Midbrain (tissue), 1 donor: ENCODE measurements at regions not wholly inside any gene's neighbourhood (a gene's known extent, or its start where the extent isn't known, plus 50 kb on each side); places are given as distances from the start of the nearest gene placed in this dataset.
"Not testable (repeated sequence)": the region's sequence is repeated elsewhere in the genome, so short reads cannot be mapped to it uniquely, and the experiment has no call there.

Experiments used
- DNase-seq: peaks from one replicate; lab custom pipeline; 2025; lab: John Stamatoyannopoulos, UW

DNA sequence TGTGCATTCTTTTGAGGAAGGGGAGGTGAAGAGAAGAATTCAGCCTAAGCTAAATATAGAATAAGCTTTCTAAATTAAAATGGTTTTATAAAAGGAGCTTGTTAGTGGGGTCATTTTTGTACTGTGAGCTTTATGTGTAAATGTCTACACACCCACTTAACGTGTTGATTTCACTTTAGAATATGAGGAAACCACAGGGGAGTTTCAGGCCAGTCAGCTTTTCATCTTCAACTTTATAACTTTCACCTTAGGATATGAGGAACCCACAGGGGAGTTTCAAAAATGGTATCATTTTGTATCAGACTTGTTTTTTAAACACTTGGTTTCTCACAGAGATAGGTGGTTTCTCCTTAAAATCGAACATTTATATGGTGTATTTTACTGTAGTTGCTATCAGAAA is 120.7 kb upstream of the NIPA1 start:
- DNase-seq, result not testable (repeated sequence)

DNA sequence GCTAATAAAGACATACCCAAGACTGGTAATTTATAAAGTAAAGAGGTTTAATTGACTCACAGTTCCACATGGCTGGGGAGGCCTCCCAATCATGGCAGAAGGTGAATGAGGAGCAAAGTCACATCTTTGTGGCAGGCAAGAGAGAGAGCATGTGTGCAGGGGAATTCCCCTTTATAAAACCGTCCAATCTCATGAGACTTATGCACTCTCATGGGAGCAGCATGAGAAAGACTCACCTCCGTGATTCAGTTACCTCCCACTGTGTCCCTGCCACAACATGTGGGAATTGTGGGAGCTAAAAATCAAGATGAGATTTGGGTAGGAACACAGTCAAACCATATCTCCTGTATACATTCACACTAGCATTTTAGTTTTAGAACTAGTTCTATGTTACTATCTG is 101.7 kb upstream of the NIPA1 start:
- DNase-seq, result not testable (repeated sequence)

GRCh38 chr15:22699881-22700280 is 86.6 kb upstream of the NIPA1 start:
- not testable (repeated sequence) for DNase-seq

- DNase-seq, result not testable (repeated sequence)
These were observed 75.6 kb upstream of the NIPA1 start for GRCh38 chr15:22710831-22711341.

DNA sequence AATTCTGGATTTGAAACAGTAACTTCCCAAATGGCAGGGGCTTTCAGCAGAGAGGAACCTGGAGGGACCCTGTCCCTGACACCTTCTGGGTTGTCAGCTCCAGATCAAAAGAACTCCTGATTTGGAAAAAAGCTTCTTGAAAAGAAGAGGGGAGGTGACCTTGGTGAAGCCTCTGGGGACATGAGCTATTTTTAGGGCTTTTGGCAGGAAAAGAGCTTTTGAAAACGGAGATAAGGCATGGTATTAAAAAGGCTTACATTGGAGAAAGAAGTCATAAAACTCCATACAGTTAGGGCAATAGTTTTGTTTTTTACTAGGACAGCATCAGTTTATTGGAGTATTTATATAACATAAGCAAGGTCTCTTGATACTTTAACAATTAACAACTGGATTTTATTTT is 72.5 kb upstream of the NIPA1 start:
- not testable (repeated sequence) for DNase-seq

- DNase-seq, result not testable (repeated sequence)
These were observed 71.9 kb upstream of the NIPA1 start for GRCh38 chr15:22714358-22715132.

- not testable (repeated sequence) for DNase-seq
These were observed 71.2 kb upstream of the NIPA1 start for GRCh38 chr15:22715133-22715845.

- not testable (repeated sequence) for DNase-seq
These were observed 66.5 kb upstream of the NIPA1 start for GRCh38 chr15:22719980-22720379.

DNA sequence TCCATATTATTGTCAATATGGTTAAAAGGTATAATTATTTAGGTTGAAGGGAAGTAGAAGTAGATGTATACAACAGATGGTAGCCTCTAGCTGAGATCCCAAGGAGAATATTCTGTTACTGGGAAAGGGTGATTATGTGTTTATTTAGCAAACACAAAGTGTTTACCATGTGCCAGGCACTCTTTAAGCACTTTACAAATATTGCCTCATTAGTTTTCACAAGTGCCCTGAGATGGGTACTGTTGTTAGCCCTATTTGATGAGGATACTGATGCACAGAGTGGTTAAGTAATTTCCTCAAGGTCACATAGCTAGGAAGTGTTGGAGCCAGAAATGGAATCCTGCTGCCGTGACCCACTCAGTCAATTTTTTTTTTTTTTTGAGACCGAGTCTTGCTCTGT is 60.3 kb upstream of the NIPA1 start:
- not testable (repeated sequence) for DNase-seq

- DNase-seq, result not testable (repeated sequence)
These were observed 51.4 kb upstream of the NIPA1 start for GRCh38 chr15:22735067-22735466.

DNA sequence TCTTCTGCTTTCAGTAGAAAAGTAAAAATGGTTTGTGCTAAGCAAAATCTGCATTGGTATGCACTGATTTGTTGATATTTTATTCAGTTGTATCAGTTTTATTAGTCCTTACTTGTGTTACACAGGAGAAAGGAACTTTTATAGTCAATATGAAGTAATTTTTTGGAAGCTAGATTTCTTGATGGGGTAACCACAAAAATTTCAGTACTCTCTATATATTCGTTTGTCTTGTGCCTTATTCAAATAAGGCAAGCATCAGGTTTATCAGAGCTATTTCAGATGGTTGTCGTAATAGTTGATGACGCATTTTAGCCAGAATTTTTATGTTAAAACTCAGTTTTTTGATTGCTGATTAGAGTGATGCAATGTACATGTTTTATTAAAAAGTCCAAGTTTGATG is 50.7 kb upstream of the NIPA1 start:
- no peak for DNase-seq

DNA sequence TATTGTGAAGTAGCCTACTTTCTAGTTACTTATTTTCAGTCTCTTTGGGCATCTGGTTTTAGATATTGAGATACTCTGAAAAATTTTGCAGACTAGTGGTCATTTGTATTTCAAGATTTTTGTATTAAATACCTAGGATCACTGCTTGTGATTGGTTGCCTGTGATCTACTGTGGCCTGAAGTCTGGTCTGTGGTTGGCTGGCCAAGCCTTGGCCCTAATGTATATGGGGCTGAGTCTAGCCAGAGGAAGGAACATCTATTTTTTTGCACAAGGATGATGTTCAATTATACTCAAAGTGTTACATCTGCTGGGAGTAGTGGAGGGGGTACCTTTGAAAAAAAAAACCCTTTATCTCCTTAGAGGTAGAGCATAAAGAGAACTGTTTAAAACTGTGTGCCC is 50.2 kb upstream of the NIPA1 start:
- not testable (repeated sequence) for DNase-seq
